Thoracic aorta (tissue), 2 donors: ENCODE measurements at regions not wholly inside any gene's neighbourhood (a gene's known extent, or its start where the extent isn't known, plus 50 kb on each side); places are given as distances from the start of the nearest gene placed in this dataset.
"Not testable (repeated sequence)": the region's sequence is repeated elsewhere in the genome, so short reads cannot be mapped to it uniquely, and the experiment has no call there.

Experiments used
- ATAC-seq: fragments of 150-250 bp; one replicate; pipeline ENCODE4 v1.8.0; 2017; ENCODE audit warnings: low read depth; ENCODE audit not compliant: insufficient number of reproducible peaks, low FRiP score
- DNase-seq: peaks from one replicate; pipeline ENCODE4 v3.0.0-alpha.2; 2020; ENCODE audit warnings: low spot score
- H3K27ac ChIP-seq, 2 donors: fragments of 200-600 bp; sonication (generic); 1 replicate in 1 of 2; 2 replicates in 1 of 2; pipeline ENCODE4 v1.5.1; 2016; ENCODE audit warnings: mild to moderate bottlenecking in 2 of 2, moderate library complexity in 2 of 2
- H3K27me3 ChIP-seq: fragments of 200-600 bp; sonication (generic); replicated peaks from 2 replicates; pipeline ENCODE4 v1.6.0; 2016; ENCODE audit warnings: mild to moderate bottlenecking; ENCODE audit not compliant: insufficient read depth
- H3K36me3 ChIP-seq: fragments of 200-600 bp; sonication (generic); one replicate; pipeline ENCODE4 v1.5.1; 2016
- H3K4me1 ChIP-seq, 2 donors: fragments of 200-600 bp; sonication (generic); 1 replicate in 1 of 2; 2 replicates in 1 of 2; pipeline versions ENCODE4 v1.5.1 to v1.6.0; 2016; ENCODE audit warnings: low read depth in 2 of 2, mild to moderate bottlenecking in 1 of 2; ENCODE audit not compliant: control insufficient read depth in 1 of 2
- H3K4me3 ChIP-seq: fragments of 200-600 bp; sonication (generic); 2 replicates; pipeline ENCODE4 v1.5.1; 2016; ENCODE audit warnings: mild to moderate bottlenecking
- H3K9me3 ChIP-seq: fragments of 200-600 bp; sonication (generic); 2 replicates; pipeline ENCODE4 v1.5.1; 2016
- TF ChIP-seq, protein P1 (sequence below): fragments of 200-600 bp; sonication (generic); IDR thresholded peaks from one replicate; pipeline ENCODE4 v1.5.1; 2019; ENCODE audit warnings: antibody characterized with exemption

DNA sequence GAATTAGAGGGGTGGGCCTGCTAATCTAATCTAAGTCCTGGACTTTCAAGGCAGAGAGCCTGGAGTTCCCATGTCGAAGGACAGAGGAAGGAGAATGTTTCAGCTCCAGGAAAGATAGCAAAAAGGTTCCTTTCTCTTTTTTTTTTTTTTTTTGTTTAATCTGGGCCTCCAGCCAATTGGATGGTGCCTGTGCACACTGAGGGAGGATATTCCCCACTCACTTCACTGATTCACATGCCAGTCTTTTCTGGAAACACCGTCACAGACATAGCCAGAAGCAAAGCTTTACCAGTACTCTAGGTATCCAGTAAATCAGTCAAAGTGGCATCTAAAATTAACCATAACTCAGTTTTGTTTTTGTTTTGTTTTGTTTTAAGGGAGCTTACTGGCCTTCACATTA lies 721.1 kb downstream of the TENT5A start:
- H3K27me3 ChIP-seq, result no peaks in the 10 kb centered on the region
- TF ChIP-seq, protein P1, sequence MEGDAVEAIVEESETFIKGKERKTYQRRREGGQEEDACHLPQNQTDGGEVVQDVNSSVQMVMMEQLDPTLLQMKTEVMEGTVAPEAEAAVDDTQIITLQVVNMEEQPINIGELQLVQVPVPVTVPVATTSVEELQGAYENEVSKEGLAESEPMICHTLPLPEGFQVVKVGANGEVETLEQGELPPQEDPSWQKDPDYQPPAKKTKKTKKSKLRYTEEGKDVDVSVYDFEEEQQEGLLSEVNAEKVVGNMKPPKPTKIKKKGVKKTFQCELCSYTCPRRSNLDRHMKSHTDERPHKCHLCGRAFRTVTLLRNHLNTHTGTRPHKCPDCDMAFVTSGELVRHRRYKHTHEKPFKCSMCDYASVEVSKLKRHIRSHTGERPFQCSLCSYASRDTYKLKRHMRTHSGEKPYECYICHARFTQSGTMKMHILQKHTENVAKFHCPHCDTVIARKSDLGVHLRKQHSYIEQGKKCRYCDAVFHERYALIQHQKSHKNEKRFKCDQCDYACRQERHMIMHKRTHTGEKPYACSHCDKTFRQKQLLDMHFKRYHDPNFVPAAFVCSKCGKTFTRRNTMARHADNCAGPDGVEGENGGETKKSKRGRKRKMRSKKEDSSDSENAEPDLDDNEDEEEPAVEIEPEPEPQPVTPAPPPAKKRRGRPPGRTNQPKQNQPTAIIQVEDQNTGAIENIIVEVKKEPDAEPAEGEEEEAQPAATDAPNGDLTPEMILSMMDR, result no peak
- no peak for ATAC-seq
- no peaks in the 10 kb centered on the region for H3K9me3 ChIP-seq
- H3K27ac ChIP-seq, result no peak overlapping the region
- no peak for DNase-seq
- no peaks in the 10 kb centered on the region for H3K36me3 ChIP-seq
- H3K4me1 ChIP-seq, result peaks cover 3 to 9% of the 10 kb centered on the region in 2 donors
- no peak overlapping the region for H3K4me3 ChIP-seq

DNA sequence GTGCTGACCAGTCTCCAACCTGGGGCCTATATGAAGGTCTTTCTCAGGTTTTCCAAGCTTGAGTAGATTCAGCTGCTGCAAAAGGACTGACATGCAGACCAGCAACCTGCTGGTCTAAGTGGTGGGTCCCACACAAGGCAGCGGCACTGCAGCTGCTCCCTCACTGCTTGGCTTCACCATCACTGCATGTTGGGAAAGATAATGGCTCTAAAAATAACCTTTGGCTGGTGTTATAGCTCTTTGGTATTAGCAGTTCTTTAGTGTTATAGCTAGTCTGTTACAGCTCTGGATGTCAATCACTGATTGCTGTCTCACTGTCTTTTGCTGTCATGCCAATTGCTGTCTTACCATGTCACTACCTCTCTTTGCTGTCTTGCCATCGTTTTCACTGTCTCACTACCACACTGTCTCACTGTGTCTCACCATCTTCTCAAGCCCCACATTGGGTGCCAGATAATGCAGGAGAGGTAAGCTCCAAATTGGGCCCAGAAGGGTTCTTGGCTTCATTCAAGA lies 726.4 kb downstream of the TENT5A start:
- H3K27ac ChIP-seq, result no peak overlapping the region
- H3K4me3 ChIP-seq, result no peak overlapping the region
- no peaks in the 10 kb centered on the region for H3K9me3 ChIP-seq
- TF ChIP-seq, protein P1, result no peak
- peaks cover 0 to 7% of the 10 kb centered on the region in 2 donors for H3K4me1 ChIP-seq
- DNase-seq (no peak), ATAC-seq (no peak)
- H3K36me3 ChIP-seq, result no peaks in the 10 kb centered on the region
- H3K27me3 ChIP-seq, result no peaks in the 10 kb centered on the region

DNA sequence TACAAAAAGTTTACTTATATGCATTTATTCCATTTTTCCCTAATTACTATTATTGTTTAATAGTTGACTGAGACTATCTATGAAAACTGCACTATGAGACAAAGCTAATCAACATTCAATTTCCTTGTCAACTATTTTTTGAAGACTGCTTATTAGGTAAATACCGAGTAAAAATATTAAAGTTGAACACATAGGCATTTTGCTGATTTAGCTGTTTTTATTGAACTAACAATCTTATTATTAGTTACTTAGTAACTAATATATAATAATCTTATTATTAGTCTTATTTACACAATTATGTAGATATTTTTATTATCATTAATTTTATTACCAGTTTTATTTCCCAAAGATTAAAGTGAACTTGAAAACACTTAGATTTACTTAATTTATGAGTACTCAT lies 728.8 kb downstream of the TENT5A start:
- no peaks in the 10 kb centered on the region for H3K27me3 ChIP-seq
- DNase-seq, result no peak
- TF ChIP-seq, protein P1, result no peak
- H3K36me3 ChIP-seq, result no peaks in the 10 kb centered on the region
- H3K4me3 ChIP-seq, result no peak overlapping the region
- no peak overlapping the region for H3K27ac ChIP-seq
- ATAC-seq, result no peak
- H3K4me1 ChIP-seq, result no peaks in the 10 kb centered on the region
- no peaks in the 10 kb centered on the region for H3K9me3 ChIP-seq

GRCh38 chr6:81023007-81023582 lies 729.4 kb downstream of the TENT5A start:
- no peak overlapping the region for H3K4me3 ChIP-seq
- ATAC-seq, result no peak
- TF ChIP-seq, protein P1, result no peak
- H3K27ac ChIP-seq, result no peak overlapping the region
- DNase-seq, result no peak
- no peaks in the 10 kb centered on the region for H3K4me1 ChIP-seq
- H3K9me3 ChIP-seq, result no peaks in the 10 kb centered on the region
- H3K27me3 ChIP-seq, result no peaks in the 10 kb centered on the region
- H3K36me3 ChIP-seq, result no peaks in the 10 kb centered on the region

DNA sequence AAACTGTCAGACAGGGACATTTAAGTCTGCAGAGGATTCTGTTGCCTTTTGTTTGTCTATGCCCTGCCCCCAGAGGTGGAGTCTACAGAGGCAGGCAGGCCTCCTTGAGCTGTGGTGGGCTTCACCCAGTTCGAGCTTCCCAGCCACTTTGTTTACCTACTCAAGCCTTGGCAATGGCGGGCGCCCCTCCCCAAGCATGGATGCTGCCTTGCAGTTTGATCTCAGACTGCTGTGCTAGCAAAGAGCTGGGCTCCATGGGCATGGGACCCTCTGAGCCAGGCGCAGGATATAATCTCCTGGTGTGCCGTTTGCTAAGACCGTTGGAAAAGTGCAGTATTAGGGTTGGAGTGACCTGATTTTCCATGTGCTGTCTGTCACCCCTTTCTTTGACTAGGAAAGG lies 734.9 kb downstream of the TENT5A start:
- not testable (repeated sequence) for DNase-seq, H3K27ac ChIP-seq, ATAC-seq, H3K27me3 ChIP-seq, H3K4me3 ChIP-seq, H3K9me3 ChIP-seq, H3K4me1 ChIP-seq, H3K36me3 ChIP-seq

GRCh38 chr6:81003894-81004293 lies 748.6 kb downstream of the TENT5A start:
- H3K36me3 ChIP-seq, result no peaks in the 10 kb centered on the region

More at GRCh38 chr6:81003894-81004293, 748.6 kb downstream of the TENT5A start:
- DNase-seq (no peak), ATAC-seq (no peak)
- no peaks in the 10 kb centered on the region for H3K4me1 ChIP-seq
- no peak overlapping the region for H3K27ac ChIP-seq
- H3K4me3 ChIP-seq, result no peak overlapping the region
- TF ChIP-seq, protein P1, result no peak
- H3K9me3 ChIP-seq, result no peaks in the 10 kb centered on the region
- H3K27me3 ChIP-seq, result no peaks in the 10 kb centered on the region
